Kidney (tissue), 13 donors: ENCODE measurements at regions not wholly inside any gene's neighbourhood (a gene's known extent, or its start where the extent isn't known, plus 50 kb on each side); places are given as distances from the start of the nearest gene placed in this dataset.

Experiments used
- DNase-seq, 5 donors: peaks; one replicate each; pipeline ENCODE4 v3.0.0-alpha.2; 2013 to 2020
- FAIRE-seq: peaks from 2 replicates; lab custom pipeline; 2012; peaks lifted over from hg19 to GRCh38; lab: Jason Lieb, UNC
- H3K27ac ChIP-seq, 2 donors: one replicate each; pipeline ENCODE4 v1.7.0; 2013; ENCODE audit warnings: low read depth in 2 of 2, low read length in 2 of 2, inconsistent platforms in 1 of 2
- H3K27me3 ChIP-seq: one replicate; pipeline ENCODE4 v1.7.1; 2013; ENCODE audit warnings: low read length, inconsistent platforms; ENCODE audit not compliant: control insufficient read depth, insufficient read depth
- H3K36me3 ChIP-seq, 3 donors: one replicate each; pipeline versions ENCODE4 v1.7.0 to v1.7.1; 2013; ENCODE audit warnings: low read length in 3 of 3, control low read depth in 1 of 3, inconsistent platforms in 1 of 3; ENCODE audit not compliant: insufficient read depth in 3 of 3, control insufficient read depth in 2 of 3
- H3K4me1 ChIP-seq, 3 donors: one replicate each; pipeline versions ENCODE4 v1.7.0 to v1.7.1; 2013; ENCODE audit warnings: low read length in 3 of 3, inconsistent platforms in 1 of 3, low read depth in 1 of 3; ENCODE audit not compliant: control insufficient read depth in 2 of 3, insufficient read depth in 2 of 3
- H3K4me3 ChIP-seq, 3 donors: one replicate each; pipeline versions ENCODE4 v1.7.0 to v1.8.1; 2013; ENCODE audit warnings: low read length in 3 of 3, control low read depth in 1 of 3, inconsistent platforms in 1 of 3
- H3K9ac ChIP-seq, 3 donors: one replicate each; pipeline versions ENCODE4 v1.7.0 to v1.7.1; 2013; ENCODE audit warnings: low read length in 3 of 3, control low read depth in 1 of 3, inconsistent platforms in 1 of 3
- H3K9me3 ChIP-seq, 3 donors: one replicate each; pipeline versions ENCODE4 v1.7.0 to v1.7.1; 2013; ENCODE audit warnings: low read length in 3 of 3, control low read depth in 1 of 3, inconsistent platforms in 1 of 3; ENCODE audit not compliant: control insufficient read depth in 2 of 3, insufficient read depth in 1 of 3
- intact Hi-C: fragments of 100-400 bp; cut with DNase I; formaldehyde crosslinking; loops from one replicate; pipeline ENCODE4 v1.11.1; 2022
- TF ChIP-seq, protein P1 (sequence below): IDR thresholded peaks from 3 replicates; pipeline ENCODE4 v1.5.1; 2012; ENCODE audit warnings: mild to moderate bottlenecking, moderate library complexity, borderline replicate concordance; ENCODE audit not compliant: insufficient read depth; ENCODE audit errors: extremely low read depth
- donor health status: control.
- donor health status: control.
- donor health status: control.
- donor health status: control.
- donor health status: control.
- donor health status: DM: yes; HTN: yes; CAD: no.
- donor health status: Normal renal cell carcinoma (clear cell type).

DNA sequence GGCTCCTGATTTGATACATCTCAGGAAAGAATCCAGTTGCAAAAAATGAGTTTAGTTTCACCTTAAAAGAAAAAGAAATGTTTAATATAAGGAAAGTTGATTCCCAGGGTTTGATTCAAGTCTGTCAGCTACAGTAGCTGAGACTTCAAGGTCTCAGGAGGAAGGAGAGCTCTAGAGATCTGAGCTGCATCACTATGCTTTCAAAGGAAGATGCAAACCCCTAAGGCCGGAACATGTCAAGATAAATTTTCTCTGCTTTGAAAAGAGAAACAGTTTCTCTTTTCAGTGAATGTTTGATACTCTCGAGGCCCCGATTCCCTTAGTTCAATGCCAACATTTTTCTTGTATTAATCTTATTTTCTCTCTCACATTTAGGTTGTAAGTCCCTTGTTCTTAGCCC is 128.6 kb downstream of the RGPD3 start:
- H3K4me3 ChIP-seq = no peak overlapping the region
- TF ChIP-seq, protein P1, sequence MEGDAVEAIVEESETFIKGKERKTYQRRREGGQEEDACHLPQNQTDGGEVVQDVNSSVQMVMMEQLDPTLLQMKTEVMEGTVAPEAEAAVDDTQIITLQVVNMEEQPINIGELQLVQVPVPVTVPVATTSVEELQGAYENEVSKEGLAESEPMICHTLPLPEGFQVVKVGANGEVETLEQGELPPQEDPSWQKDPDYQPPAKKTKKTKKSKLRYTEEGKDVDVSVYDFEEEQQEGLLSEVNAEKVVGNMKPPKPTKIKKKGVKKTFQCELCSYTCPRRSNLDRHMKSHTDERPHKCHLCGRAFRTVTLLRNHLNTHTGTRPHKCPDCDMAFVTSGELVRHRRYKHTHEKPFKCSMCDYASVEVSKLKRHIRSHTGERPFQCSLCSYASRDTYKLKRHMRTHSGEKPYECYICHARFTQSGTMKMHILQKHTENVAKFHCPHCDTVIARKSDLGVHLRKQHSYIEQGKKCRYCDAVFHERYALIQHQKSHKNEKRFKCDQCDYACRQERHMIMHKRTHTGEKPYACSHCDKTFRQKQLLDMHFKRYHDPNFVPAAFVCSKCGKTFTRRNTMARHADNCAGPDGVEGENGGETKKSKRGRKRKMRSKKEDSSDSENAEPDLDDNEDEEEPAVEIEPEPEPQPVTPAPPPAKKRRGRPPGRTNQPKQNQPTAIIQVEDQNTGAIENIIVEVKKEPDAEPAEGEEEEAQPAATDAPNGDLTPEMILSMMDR = no peak
- intact Hi-C loops = no loop called here
- H3K9ac ChIP-seq = no peak overlapping the region
- FAIRE-seq = no peak
- no peaks in the 10 kb centered on the region for H3K9me3 ChIP-seq
- H3K4me1 ChIP-seq = no peaks in the 10 kb centered on the region
- no peaks in the 10 kb centered on the region for H3K27me3 ChIP-seq
- no peak overlapping the region for H3K27ac ChIP-seq
- H3K36me3 ChIP-seq = no peaks in the 10 kb centered on the region
- DNase-seq = no peak

DNA sequence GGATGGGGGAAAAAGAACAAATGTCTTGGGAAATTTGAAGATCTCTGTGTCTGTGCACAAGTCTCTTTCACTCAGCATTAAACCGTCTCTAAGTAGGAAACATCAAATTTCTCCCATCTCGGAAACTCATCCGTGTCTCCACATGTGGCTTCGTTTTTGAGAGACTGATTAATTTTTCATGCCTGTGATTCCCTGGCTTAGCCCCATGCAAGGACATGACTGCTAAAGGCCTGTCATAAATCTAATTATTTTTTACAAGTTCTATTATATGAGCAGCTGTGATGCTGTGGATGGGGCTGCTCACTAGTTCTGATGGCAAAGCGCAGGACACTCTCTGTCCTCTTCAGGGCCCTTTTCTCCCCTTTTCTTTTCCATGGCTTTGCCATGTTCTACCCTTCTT is 129.1 kb downstream of the RGPD3 start:
- no peaks in the 10 kb centered on the region for H3K9me3 ChIP-seq
- TF ChIP-seq, protein P1 = no peak
- no peak overlapping the region for H3K4me3 ChIP-seq
- no peaks in the 10 kb centered on the region for H3K27me3 ChIP-seq
- no peak overlapping the region for H3K27ac ChIP-seq
- DNase-seq (peak in 1 of 5 donors; percentile 36), FAIRE-seq (no peak)
- no peaks in the 10 kb centered on the region for H3K36me3 ChIP-seq
- no peaks in the 10 kb centered on the region for H3K4me1 ChIP-seq
- intact Hi-C loops = no loop called here
- H3K9ac ChIP-seq = no peak overlapping the region

DNA sequence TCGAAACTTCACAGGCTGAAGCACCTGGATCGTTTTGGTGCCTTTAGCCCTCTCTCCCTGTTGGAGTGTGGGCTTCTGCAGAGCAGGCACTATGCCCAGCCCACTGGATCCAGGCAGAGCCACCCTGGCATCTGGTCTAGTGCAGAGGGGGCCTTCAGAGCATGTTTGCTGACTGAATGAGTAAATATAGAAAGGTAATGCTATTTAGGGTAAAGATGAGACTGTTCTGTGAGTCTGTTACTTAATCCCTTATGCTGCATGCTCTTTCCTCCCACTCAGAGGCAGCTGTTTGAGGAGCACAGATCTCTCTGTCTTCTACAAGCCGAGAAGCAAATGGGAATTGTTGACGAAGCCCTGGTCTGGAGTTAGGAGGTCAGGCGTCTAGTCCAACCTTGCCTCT is 130.2 kb downstream of the RGPD3 start:
- no peaks in the 10 kb centered on the region for H3K36me3 ChIP-seq
- no peaks in the 10 kb centered on the region for H3K27me3 ChIP-seq
- TF ChIP-seq, protein P1 = no peak
- no peak overlapping the region for H3K9ac ChIP-seq
- intact Hi-C loops = no loop called here
- H3K4me3 ChIP-seq = no peak overlapping the region
- FAIRE-seq = no peak
- DNase-seq = peak in 3 of 5 donors; percentile 28 to 63 (median 61)
- H3K4me1 ChIP-seq = no peaks in the 10 kb centered on the region
- no peak overlapping the region for H3K27ac ChIP-seq
- no peaks in the 10 kb centered on the region for H3K9me3 ChIP-seq

DNA sequence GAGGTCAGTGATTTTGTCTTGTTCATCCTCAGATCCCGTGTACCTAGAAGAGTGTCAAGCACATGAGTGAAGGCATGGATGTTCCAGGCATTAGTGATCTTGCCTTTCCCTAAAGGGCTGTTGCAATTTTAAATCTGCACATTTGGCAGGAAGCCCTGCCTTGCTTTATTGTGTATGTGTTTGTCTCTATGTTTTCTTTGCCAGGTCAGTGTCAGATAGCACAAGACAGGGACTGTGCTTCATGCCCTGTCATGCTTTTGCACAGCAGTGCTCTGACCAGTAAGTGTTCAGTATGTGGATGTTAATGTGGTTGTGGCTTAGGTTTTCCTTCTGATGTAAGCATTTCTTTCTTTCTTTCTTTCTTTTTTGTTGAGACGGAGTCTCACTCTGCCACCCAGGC is 131.5 kb downstream of the RGPD3 start:
- no peak overlapping the region for H3K9ac ChIP-seq
- no peak for FAIRE-seq
- no peaks in the 10 kb centered on the region for H3K4me1 ChIP-seq
- intact Hi-C loops = no loop called here
- H3K9me3 ChIP-seq = no peaks in the 10 kb centered on the region
- H3K27me3 ChIP-seq = no peaks in the 10 kb centered on the region
- no peak for DNase-seq
- TF ChIP-seq, protein P1 = no peak
- H3K36me3 ChIP-seq = no peaks in the 10 kb centered on the region
- H3K27ac ChIP-seq = no peak overlapping the region
- H3K4me3 ChIP-seq = no peak overlapping the region
